K562 (cell line): ENCODE measurements at regions not wholly inside any gene's neighbourhood (a gene's known extent, or its start where the extent isn't known, plus 50 kb on each side); places are given as distances from the start of the nearest gene placed in this dataset.

Experiments used
- ATAC-seq: fragments of 200-7000 bp; cut with Tn5 transposase; 3 replicates; pipeline ENCODE4 v1.9.1; 2020; ENCODE audit warnings: moderate library complexity
- BruUV-seq: library from RNA; stranded (reverse); fragments of 400-500 nt; replicated peaks from 2 replicates; lab custom pipeline; 2021; lab: Mats Ljungman, UMichigan
- CTCF ChIA-PET: fragments of 300-600 bp; formaldehyde crosslinking; extraction: SDS; loops from one replicate; lab custom pipeline; 2021; ENCODE audit warnings: low intra/inter-chr PET ratio; lab: Yijun Ruan, JAX
- POLR2A ChIA-PET: fragments of 300-600, 350-650 bp; sonication (Branson Sonifier 250); formaldehyde crosslinking; extraction: SDS; loops from one replicate; lab custom pipeline; 2021; ENCODE audit warnings: antibody characterized with exemption, inconsistent platforms; lab: Yijun Ruan, JAX
- DNase-seq, 4 experiments: peaks; one replicate each; pipeline versions ENCODE4 v3.0.0 to v3.0.0-alpha.2; 2011 to 2018; ENCODE audit warnings: low spot score in 3 of 4, mixed read lengths in 3 of 4; ENCODE audit errors: extremely low read depth in 1 of 4
- FAIRE-seq: peaks from 2 replicates; lab custom pipeline; 2011; peaks lifted over from hg19 to GRCh38; lab: Jason Lieb, UNC
- H2AFZ ChIP-seq: 2 replicates; pipeline ENCODE4 v1.6.0; 2011; ENCODE audit warnings: low read depth, low read length, control low read depth, inconsistent platforms
- H3K27ac ChIP-seq: fragments of 200-600 bp; 3 replicates; pipeline ENCODE4 v1.8.0; 2011; ENCODE audit warnings: low read depth, mild to moderate bottlenecking, control low read depth, inconsistent platforms, low read length, moderate library complexity, mixed read lengths; ENCODE audit errors: extremely low read depth
- H3K27me3 ChIP-seq, 2 experiments: fragments of 300-600 bp in 1 of 2; 2 replicates in 1 of 2; 3 replicates in 1 of 2; pipeline versions ENCODE4 v1.6.0 to v1.8.0; 2011; ENCODE audit warnings: inconsistent platforms in 2 of 2, low read length in 2 of 2, mild to moderate bottlenecking in 1 of 2, mixed read lengths in 1 of 2, moderate library complexity in 1 of 2; ENCODE audit not compliant: control insufficient read depth in 2 of 2, insufficient read depth in 2 of 2
- H3K36me3 ChIP-seq: fragments of 300-600 bp; 3 replicates; pipeline ENCODE4 v1.8.0; 2011; ENCODE audit warnings: mild to moderate bottlenecking, low read length, inconsistent platforms; ENCODE audit not compliant: control insufficient read depth, insufficient read depth
- H3K4me1 ChIP-seq, 2 experiments: fragments of 200-600 bp in 1 of 2; replicated peaks in 1 of 2; 2 replicates in 1 of 2; 3 replicates in 1 of 2; pipeline versions ENCODE4 v1.5.1 to v1.8.0; 2011; ENCODE audit warnings: inconsistent platforms in 2 of 2, low read length in 2 of 2, mild to moderate bottlenecking in 1 of 2, mixed read lengths in 1 of 2, moderate library complexity in 1 of 2; ENCODE audit not compliant: control insufficient read depth in 2 of 2, insufficient read depth in 2 of 2
- H3K4me2 ChIP-seq: 2 replicates; pipeline ENCODE4 v1.6.1; 2011; ENCODE audit warnings: low read length, control low read depth, inconsistent platforms, mixed read lengths; ENCODE audit not compliant: insufficient read depth
- H3K4me3 ChIP-seq: fragments of 200-600 bp; sonication (generic), shearing (Covaris generic); 2 replicates; pipeline ENCODE4 v1.5.1; 2016; ENCODE audit warnings: control low read depth, inconsistent platforms
- H3K79me2 ChIP-seq: fragments of 200-600 bp; 3 replicates; pipeline ENCODE4 v1.8.0; 2011; ENCODE audit warnings: low read length, inconsistent platforms; ENCODE audit not compliant: control insufficient read depth, insufficient read depth
- H3K9ac ChIP-seq, 2 experiments: 2 replicates each; pipeline versions ENCODE4 v1.6.0 to v1.6.1; 2011; ENCODE audit warnings: low read depth in 2 of 2, low read length in 2 of 2, control low read depth in 1 of 2, inconsistent platforms in 1 of 2, mild to moderate bottlenecking in 1 of 2, mixed read lengths in 1 of 2; ENCODE audit not compliant: insufficient read depth in 1 of 2
- H3K9me1 ChIP-seq: one replicate; pipeline ENCODE4 v1.6.0; 2011; ENCODE audit warnings: inconsistent platforms, mild to moderate bottlenecking, low read length, moderate library complexity; ENCODE audit not compliant: control insufficient read depth, insufficient read depth
- H3K9me3 ChIP-seq: replicated peaks from 2 replicates; pipeline ENCODE4 v1.5.1; 2011; ENCODE audit warnings: low read depth, low read length, inconsistent platforms; ENCODE audit not compliant: control insufficient read depth, insufficient read depth
- H4K20me1 ChIP-seq: replicated peaks from 2 replicates; pipeline ENCODE4 v1.6.1; 2011; ENCODE audit warnings: low read length, inconsistent platforms, mixed read lengths; ENCODE audit not compliant: control insufficient read depth, insufficient read depth
- ARID1B ChIP-seq: fragments of 450-650 bp; IDR thresholded peaks from 2 replicates; pipeline ENCODE4 v1.6.1; 2016; ENCODE audit warnings: antibody characterized with exemption, mild to moderate bottlenecking, inconsistent platforms
- CHAMP1 ChIP-seq: fragments of 450-650 bp; IDR thresholded peaks from 2 replicates; pipeline ENCODE4 v1.6.1; 2016; ENCODE audit warnings: mild to moderate bottlenecking
- CXXC5 ChIP-seq: fragments of 250-450 bp; sonication (Bioruptor Pico); IDR thresholded peaks from 2 replicates; pipeline ENCODE4 v1.8.0; 2022; ENCODE audit warnings: inconsistent platforms, mild to moderate bottlenecking, moderate library complexity
- GTF2E2 ChIP-seq: fragments of 200-800 bp; sonication (Bioruptor generic); IDR thresholded peaks from 2 replicates; pipeline ENCODE4 v1.6.1; 2016; ENCODE audit warnings: missing genetic modification characterization, missing compliant biosample characterization
- HEY1 ChIP-seq: fragments of 250-450 bp; sonication (Bioruptor Pico); IDR thresholded peaks from 2 replicates; pipeline ENCODE4 v1.5.0; 2020; ENCODE audit warnings: mild to moderate bottlenecking, moderate library complexity, borderline replicate concordance
- KAT8 ChIP-seq: fragments of 450-650 bp; IDR thresholded peaks from 2 replicates; pipeline ENCODE4 v1.6.1; 2016; ENCODE audit warnings: low read depth, mild to moderate bottlenecking
- NEUROD1 ChIP-seq: fragments of 150-350 bp; IDR thresholded peaks from 2 replicates; pipeline ENCODE4 v1.6.1; 2014; ENCODE audit warnings: borderline replicate concordance, low read length, low read depth; ENCODE audit not compliant: partially characterized antibody
- NFE2 ChIP-seq: IDR thresholded peaks from 2 replicates; pipeline ENCODE4 v1.6.1; 2014; ENCODE audit warnings: antibody characterized with exemption, low read depth
- SIN3B ChIP-seq: fragments of 450-650 bp; IDR thresholded peaks from 2 replicates; pipeline ENCODE4 v1.6.1; 2017; ENCODE audit warnings: low read depth, mild to moderate bottlenecking, moderate library complexity
- SMARCA5 ChIP-seq: fragments of 450-650 bp; IDR thresholded peaks from 2 replicates; pipeline ENCODE4 v1.6.1; 2016
- SNRNP70 ChIP-seq: fragments of 200-400 bp; formaldehyde crosslinking; optimal IDR thresholded peaks from 2 replicates; pipeline ENCODE3; 2017; ENCODE audit warnings: low read depth, low read length
- ZBTB2 ChIP-seq: fragments of 450-650 bp; IDR thresholded peaks from 2 replicates; pipeline ENCODE4 v1.6.1; 2016; ENCODE audit warnings: antibody characterized with exemption
- ZNF146 ChIP-seq: IDR thresholded peaks from one replicate; pipeline ENCODE4 v1.6.1; 2018; ENCODE audit warnings: missing compliant biosample characterization; ENCODE audit not compliant: unreplicated experiment
- ZNF512 ChIP-seq: IDR thresholded peaks from 2 replicates; pipeline ENCODE4 v1.6.1; 2016; ENCODE audit warnings: missing genetic modification characterization, missing compliant biosample characterization
- WGBS: fragments of 100-300 bp; shearing (Covaris generic); methylation state at CpG from one replicate; pipeline ENCODE4 v1.1.6; 2016; ENCODE audit warnings: low coverage, mixed read lengths; ENCODE audit not compliant: insufficient coverage; ENCODE audit errors: missing lambda C conversion rate; 5-methylcytosine and 5-hydroxymethylcytosine counted together
- in situ Hi-C: fragments of 300-500 bp; cut with MboI; formaldehyde crosslinking; loops from 4 replicates; pipeline ENCODE4 v1.15.0; 2018; ENCODE audit warnings: inconsistent platforms, mixed read lengths
- intact Hi-C: fragments of 100-400 bp; cut with micrococcal nuclease; formaldehyde crosslinking; loops from 2 replicates; pipeline ENCODE4 v1.14.2; 2022
- TF ChIP-seq, protein P1 (sequence below): sonication (generic); formaldehyde crosslinking; IDR thresholded peaks from 2 replicates; pipeline ENCODE4 v1.8.1; 2023; ENCODE audit warnings: mild to moderate bottlenecking, missing genetic modification reagents

- no peak for TF ChIP-seq GTF2E2 (tag)
- TF ChIP-seq, protein P1, sequence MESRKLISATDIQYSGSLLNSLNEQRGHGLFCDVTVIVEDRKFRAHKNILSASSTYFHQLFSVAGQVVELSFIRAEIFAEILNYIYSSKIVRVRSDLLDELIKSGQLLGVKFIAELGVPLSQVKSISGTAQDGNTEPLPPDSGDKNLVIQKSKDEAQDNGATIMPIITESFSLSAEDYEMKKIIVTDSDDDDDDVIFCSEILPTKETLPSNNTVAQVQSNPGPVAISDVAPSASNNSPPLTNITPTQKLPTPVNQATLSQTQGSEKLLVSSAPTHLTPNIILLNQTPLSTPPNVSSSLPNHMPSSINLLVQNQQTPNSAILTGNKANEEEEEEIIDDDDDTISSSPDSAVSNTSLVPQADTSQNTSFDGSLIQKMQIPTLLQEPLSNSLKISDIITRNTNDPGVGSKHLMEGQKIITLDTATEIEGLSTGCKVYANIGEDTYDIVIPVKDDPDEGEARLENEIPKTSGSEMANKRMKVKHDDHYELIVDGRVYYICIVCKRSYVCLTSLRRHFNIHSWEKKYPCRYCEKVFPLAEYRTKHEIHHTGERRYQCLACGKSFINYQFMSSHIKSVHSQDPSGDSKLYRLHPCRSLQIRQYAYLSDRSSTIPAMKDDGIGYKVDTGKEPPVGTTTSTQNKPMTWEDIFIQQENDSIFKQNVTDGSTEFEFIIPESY = no peak
- no peak for TF ChIP-seq CHAMP1
- no peak for TF ChIP-seq KAT8
- TF ChIP-seq SNRNP70 = no peak
- no peak for TF ChIP-seq NFE2
- TF ChIP-seq SMARCA5 = no peak
Observed at GRCh38 chr1:29712284-29712651, 475.9 kb downstream of the PTPRU start (continued).

GRCh38 chr1:29711582-29712283 is 475.4 kb downstream of the PTPRU start:
- no peak overlapping the region for H3K27ac ChIP-seq
- 1% methylated on average over 7 of the region's 7 CpGs for WGBS
- peaks cover 0 to 5% of the 10 kb centered on the region in 2 experiments; a peak in 1 of 5 replicates for H3K27me3 ChIP-seq
- ChIA-PET POLR2A (no interaction called here), CTCF (no interaction called here)
- BruUV-seq = no TSS peak
- DNase-seq = no peak
- in situ Hi-C loops (no loop called here), intact Hi-C loops (no loop called here)
- no peaks in the 10 kb centered on the region for H3K79me2 ChIP-seq
- no peaks in the 10 kb centered on the region for H3K9me3 ChIP-seq
- no peak for ATAC-seq
- H3K9ac ChIP-seq = no peak overlapping the region
- H3K4me1 ChIP-seq = no peaks in the 10 kb centered on the region
- FAIRE-seq = no peak
- H2AFZ ChIP-seq = no peak overlapping the region
- no peaks in the 10 kb centered on the region for H4K20me1 ChIP-seq
- H3K36me3 ChIP-seq = no peaks in the 10 kb centered on the region
- H3K4me3 ChIP-seq = no peak overlapping the region
- no peak overlapping the region for H3K4me2 ChIP-seq
- peaks cover 6% of the 10 kb centered on the region for H3K9me1 ChIP-seq
- TF ChIP-seq ZNF146 (CRISPR knock-in tag) (no peak), CXXC5 (no peak), HEY1 (CRISPR knock-in tag) (no peak), ARID1B (no peak), NEUROD1 (no peak), ZNF512 (tag) (no peak), SIN3B (no peak), ZBTB2 (no peak)
